GM19238 (cell line): ENCODE measurements at regions not wholly inside any gene's neighbourhood (a gene's known extent, or its start where the extent isn't known, plus 50 kb on each side); places are given as distances from the start of the nearest gene placed in this dataset.

Experiments used
- DNase-seq: peaks from one replicate; pipeline ENCODE4 v3.0.0; 2011; ENCODE audit warnings: low spot score; ENCODE audit not compliant: insufficient read length

- no peak for DNase-seq
These were observed 103.6 kb upstream of the FLRT2 start for GRCh38 chr14:85426068-85426935.

- DNase-seq: no peak
These were observed 101.0 kb upstream of the FLRT2 start for GRCh38 chr14:85428926-85429325.

GRCh38 chr14:85437148-85437547 is 92.8 kb upstream of the FLRT2 start:
- DNase-seq: no peak

GRCh38 chr14:85438001-85438400 is 91.9 kb upstream of the FLRT2 start:
- DNase-seq: no peak

GRCh38 chr14:85438481-85438942 is 91.4 kb upstream of the FLRT2 start:
- DNase-seq: no peak

GRCh38 chr14:85439696-85440328 is 90.1 kb upstream of the FLRT2 start:
- DNase-seq: no peak

- no peak for DNase-seq
These were observed 87.9 kb upstream of the FLRT2 start for GRCh38 chr14:85441909-85442643.

- no peak for DNase-seq
These were observed 86.9 kb upstream of the FLRT2 start for GRCh38 chr14:85442996-85443395.

- DNase-seq: no peak
These were observed 85.3 kb upstream of the FLRT2 start for GRCh38 chr14:85444635-85445034.

GRCh38 chr14:85445151-85445795 is 84.7 kb upstream of the FLRT2 start:
- no peak for DNase-seq

GRCh38 chr14:85447883-85448282 is 82.1 kb upstream of the FLRT2 start:
- no peak for DNase-seq

- no peak for DNase-seq
These were observed 78.5 kb upstream of the FLRT2 start for GRCh38 chr14:85451421-85451820.

GRCh38 chr14:85453401-85454225 is 76.3 kb upstream of the FLRT2 start:
- DNase-seq: no peak

GRCh38 chr14:85454226-85454813 is 75.6 kb upstream of the FLRT2 start:
- DNase-seq: no peak

- no peak for DNase-seq
These were observed 70.5 kb upstream of the FLRT2 start for GRCh38 chr14:85459361-85460000.

- no peak for DNase-seq
These were observed 68.4 kb upstream of the FLRT2 start for GRCh38 chr14:85461432-85462133.

- no peak for DNase-seq
These were observed 66.4 kb upstream of the FLRT2 start for GRCh38 chr14:85463512-85463911.

GRCh38 chr14:85464135-85464895 is 65.6 kb upstream of the FLRT2 start:
- DNase-seq: no peak
